Esophagus mucosa (tissue), 1 donor: ENCODE measurements at regions not wholly inside any gene's neighbourhood (a gene's known extent, or its start where the extent isn't known, plus 50 kb on each side); places are given as distances from the start of the nearest gene placed in this dataset.

ENCODE experiments used
- ATAC-seq: fragments of 200-7000 bp; cut with Tn5 transposase; one replicate; pipeline ENCODE4 v1.9.1; 2020
- donor health status: DM: yes; HTN: yes; CAD: no.

- no peak for ATAC-seq
These were observed 157.0 kb upstream of the NDUFV2 start for GRCh38 chr18:8945514-8945913.

- ATAC-seq, result no peak
These were observed 156.2 kb upstream of the NDUFV2 start for GRCh38 chr18:8946066-8946838.

GRCh38 chr18:8947566-8947965, 154.9 kb upstream of the NDUFV2 start:
- ATAC-seq, result no peak

GRCh38 chr18:8948011-8948410, 154.5 kb upstream of the NDUFV2 start:
- no peak for ATAC-seq

GRCh38 chr18:8948471-8949149, 153.9 kb upstream of the NDUFV2 start:
- ATAC-seq, result peak; percentile 87

DNA sequence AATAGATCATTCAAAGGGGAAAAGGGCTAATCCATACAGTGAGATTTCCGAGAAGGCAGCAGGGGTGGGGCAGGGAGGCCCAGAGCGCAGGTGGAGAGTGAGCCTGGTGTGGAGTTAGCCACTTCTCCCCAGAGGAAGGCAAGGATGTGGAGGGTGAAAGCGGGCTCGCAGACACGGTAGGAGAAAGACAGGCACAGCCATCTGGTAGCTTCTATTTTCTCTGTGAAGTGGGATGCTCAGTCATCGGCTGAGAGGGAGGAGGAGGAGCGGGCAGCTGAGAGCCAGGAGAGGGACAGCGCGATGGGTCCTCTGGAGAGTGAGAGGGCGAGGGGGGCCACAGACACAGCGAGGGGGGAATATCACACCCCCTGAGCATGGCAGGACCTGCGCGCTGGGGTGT, 153.3 kb upstream of the NDUFV2 start:
- no peak for ATAC-seq

DNA sequence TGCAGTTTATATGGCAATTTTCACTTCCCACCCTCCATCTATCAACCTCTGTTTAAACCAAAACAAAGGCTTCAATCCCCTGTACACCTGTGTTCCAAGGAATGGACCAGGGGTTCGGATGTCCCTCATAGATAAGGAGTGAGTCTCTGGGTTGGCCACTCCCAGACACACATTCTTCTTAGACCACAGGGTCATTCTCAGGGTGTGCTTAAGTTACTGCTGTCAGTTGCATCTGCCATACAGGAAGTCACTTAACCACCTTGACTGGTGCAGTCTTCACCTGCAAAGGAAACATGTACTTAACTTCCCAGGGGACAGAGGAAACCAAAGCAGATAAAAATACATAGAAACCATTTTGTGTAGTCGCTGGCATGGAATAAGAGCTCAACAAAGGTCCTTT, 151.0 kb upstream of the NDUFV2 start:
- no peak for ATAC-seq

DNA sequence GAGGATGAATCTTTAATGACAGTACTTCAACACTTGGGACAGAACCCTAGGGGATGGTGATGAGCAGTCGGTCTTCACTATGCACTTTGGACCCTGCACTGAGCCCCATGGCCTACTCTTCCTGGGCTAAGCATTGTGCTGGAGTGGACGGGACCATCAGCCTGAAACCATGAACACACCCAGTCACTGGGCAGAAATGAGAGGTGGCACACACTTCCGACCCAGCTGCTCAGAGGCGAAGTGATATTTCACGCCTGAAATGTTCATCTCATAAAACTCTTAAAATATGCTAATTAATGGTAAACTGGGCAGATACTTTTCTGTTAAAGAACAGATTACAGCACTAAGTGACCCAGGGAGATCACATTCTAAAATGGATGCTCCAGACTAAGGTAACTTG, 150.3 kb upstream of the NDUFV2 start:
- ATAC-seq, result no peak

DNA sequence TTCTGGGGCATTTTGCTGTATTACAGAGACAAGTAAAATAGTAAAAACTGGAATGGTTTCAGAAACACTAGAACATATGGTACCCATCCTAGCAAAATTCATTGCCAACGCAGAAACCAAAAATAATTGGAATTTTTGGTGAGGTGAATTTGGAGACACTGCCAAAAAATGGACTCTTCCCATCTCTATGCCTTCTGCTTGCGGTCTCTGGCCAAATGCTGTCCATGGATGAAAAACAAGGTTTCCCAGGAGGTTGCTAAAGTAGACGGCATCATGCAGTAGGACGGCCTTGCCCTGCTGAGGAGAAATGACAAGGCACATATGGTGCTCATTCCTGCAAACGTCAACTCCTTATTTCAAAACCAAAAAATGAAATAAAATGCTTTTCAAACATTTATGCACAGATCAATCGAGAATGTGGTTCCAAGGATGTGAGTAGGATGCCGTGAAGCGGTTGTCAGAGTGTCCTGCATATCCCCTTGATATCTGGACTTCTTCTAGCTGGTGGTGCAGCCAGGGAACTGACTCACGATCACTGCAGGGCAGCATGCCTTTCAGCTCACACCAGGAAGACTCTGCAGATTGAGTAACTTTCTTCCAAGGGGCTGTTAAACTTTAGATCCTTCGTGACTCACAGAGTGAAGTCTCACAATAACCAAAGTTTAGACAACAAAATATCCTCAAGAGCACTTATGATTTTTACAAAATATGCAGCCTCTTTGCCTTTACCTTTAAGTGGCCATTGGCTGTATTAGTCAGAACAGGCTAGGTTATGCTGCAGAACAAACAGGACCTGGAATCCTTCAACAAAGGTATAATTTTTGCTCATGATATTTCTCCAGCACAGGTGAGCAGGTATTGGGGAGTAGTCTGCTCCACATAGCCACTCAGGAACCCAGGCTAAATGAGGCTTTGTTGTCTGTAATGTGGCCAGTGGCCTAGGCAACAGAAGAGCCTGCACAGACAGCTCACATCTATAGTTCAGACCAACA, 149.4 kb upstream of the NDUFV2 start:
- ATAC-seq, result no peak

DNA sequence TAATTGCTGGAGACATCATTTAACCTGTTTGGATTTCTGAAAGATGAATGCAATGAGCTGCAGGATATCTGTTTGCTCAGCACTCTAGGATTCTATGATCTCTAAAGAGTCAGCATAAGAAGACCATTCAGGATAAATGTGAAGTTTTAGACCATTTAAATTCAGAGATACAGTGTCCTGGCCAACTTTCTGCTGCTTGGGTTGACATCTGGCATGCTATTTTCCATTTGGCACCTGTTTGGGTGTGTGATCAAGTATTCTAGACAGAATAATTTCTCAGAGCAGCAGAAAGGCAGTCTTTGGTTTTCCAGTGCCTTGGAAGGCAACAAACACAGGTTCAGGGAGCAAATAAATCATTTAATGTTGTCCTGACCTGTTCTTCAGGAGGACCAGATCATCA, 144.8 kb upstream of the NDUFV2 start:
- ATAC-seq, result no peak

DNA sequence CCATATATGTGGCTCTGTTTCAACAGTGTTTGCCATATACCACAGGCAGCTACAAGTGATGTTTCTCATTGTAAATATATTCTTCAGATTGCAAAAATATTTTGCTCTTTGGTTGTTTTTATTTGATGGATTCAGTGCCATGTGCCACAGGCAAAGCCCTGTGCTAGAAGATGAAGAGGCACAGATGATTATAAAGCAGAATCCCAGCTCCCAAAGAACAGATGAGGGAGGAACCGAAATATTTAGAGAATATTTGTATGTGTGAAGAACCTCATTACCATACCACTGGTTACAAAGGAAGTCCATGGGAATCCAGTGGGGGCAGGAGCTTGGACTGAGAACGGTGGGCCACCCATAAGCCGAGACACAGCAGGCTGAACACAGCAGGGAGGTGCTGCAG, 143.8 kb upstream of the NDUFV2 start:
- ATAC-seq, result no peak

- ATAC-seq, result no peak
These were observed 142.9 kb upstream of the NDUFV2 start for GRCh38 chr18:8959551-8960135.

- peak; percentile 94 for ATAC-seq
These were observed 141.5 kb upstream of the NDUFV2 start for GRCh38 chr18:8960740-8961657.

GRCh38 chr18:8962192-8962779, 140.2 kb upstream of the NDUFV2 start:
- ATAC-seq, result peak; percentile 9

- no peak for ATAC-seq
These were observed 139.5 kb upstream of the NDUFV2 start for GRCh38 chr18:8962855-8963635.

DNA sequence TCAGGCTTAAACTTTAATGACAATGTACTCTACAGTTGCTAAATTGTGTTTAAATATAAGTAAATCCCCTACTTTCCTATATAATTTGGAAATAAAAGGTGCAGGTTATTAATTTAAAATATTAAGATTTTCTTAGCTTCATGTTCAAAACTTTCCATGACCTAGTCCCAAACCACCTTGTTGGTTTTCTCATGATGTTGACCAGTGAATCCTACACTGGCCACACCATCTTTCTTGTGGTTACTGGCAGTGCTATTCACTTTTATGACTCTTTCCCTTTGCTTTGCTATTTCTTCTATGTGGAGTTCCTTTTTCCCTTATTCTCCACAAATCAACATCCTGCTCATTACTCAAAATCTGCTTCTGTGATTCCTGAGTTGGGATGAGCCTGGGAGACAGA, 138.6 kb upstream of the NDUFV2 start:
- no peak for ATAC-seq

GRCh38 chr18:8965398-8965797, 137.1 kb upstream of the NDUFV2 start:
- ATAC-seq, result no peak

- no peak for ATAC-seq
These were observed 135.7 kb upstream of the NDUFV2 start for GRCh38 chr18:8966821-8967220.

- no peak for ATAC-seq
These were observed 134.9 kb upstream of the NDUFV2 start for GRCh38 chr18:8967573-8967972.

DNA sequence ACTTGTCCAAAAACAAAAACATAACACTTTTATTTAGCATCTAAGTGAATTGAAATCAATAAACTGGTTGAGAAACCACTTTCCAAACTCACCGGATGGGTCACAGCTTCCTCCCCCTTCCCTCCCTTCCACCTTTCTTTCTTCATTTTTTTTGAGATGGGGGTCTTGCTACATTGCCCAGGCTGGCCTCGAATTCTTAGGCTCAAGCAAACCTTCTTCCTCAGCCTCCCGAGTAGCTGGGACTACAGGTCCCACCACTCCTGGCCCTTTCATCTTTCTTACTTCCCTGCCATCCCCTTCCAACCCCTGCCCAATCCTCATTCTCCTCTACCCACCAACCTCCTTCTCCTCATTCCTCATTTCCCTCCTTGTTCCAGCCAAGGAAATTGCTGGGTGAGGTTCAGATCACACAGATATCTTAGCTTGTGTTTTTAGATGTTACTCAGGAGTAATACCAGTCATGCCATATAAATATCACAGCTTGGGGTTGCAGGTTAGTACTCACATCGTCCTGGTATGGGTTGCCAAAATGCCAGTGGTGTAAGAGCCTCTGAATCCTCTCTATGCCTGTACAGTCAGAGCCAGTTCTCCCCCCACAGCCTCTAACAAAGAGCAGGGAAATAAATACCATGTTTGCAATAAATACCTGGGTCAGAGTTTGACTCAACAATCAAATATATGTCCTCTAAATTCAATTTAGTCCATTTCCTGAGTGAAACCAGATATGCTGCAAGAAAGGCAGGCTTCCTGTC, 132.7 kb upstream of the NDUFV2 start:
- ATAC-seq, result no peak
